ENCODE measurements at regions not wholly inside any gene's neighbourhood (a gene's known extent, or its start where the extent isn't known, plus 50 kb on each side); places are given as distances from the start of the nearest gene placed in this dataset.

- DNase-seq = no peak
Observed at GRCh38 chr5:143554918-143555477, 151.5 kb upstream of the NR3C1 start.

- DNase-seq = no peak
Observed at GRCh38 chr5:143554187-143554717, 150.8 kb upstream of the NR3C1 start.

DNA sequence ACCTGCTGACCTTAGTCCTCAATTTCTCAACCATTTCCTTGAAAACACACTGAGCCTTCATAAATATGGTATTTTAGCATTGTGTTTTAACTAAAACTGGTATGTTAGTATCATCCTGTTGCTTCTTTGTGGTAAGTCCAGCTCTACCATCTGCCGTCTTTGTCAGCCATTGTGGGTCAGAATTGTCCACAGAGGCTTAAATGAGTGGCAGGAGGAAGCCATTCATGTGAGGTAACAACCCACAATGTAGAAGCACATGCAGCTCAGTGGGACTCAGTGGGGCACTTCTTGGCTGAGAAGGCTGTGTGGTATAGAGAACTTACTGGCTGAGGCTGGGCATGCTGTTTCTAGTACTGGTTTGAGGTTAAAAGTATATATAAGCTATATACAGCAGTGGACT, 149.2 kb upstream of the NR3C1 start:
- DNase-seq = no peak

DNA sequence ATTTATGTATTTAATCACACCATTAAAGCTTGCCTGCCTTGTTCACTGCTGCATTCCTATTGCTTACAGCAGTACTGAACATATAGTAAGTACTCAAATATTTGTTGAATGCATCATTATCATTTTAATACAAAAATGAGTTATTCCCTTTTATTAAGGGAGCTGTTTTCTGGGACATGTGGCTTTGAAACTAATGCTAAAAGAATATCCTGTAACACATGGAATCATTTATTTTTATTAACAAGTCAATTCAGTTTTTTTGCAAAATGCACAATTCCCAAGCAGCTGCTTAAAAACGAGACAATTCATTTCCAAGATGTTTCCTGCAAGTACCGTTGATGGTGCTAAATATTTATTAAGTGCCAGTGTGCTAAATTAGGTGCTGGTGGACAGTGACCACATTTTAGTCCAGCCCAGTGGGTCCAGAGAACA, 148.3 kb upstream of the NR3C1 start:
- DNase-seq = no peak

DNA sequence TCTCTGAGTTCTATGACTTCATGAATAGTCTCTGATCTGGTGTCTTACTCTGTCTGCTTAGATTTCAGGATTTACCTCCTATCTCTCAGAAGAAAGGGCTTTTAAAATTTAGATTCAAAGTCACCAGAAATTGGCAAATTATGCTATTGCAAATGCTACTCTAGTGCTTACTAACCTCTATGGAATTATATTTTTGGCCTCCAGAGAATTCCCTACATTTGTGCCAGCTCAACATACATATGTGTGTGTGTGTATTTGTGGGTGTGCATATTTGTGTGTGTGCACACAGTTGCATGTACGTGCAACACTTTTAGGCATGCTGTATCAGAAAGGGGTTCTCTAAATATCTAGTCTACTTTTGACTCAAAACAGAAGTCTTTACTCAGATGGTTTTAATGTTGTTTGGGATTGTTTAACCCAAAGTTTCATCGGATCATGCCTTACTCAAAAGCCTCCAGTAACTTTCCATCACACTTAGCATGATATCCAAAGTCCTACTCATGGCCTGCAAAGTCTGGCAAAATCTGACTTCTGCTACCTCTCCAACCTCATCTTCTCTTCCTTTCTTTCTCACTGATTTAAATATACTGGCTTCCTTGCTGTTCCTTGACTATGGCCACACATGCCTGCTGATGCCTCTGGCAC, 147.6 kb upstream of the NR3C1 start:
- DNase-seq = no peak

- DNase-seq = no peak
Observed at GRCh38 chr5:143547342-143547741, 143.9 kb upstream of the NR3C1 start.

- DNase-seq = no peak
Observed at GRCh38 chr5:143546394-143546793, 142.9 kb upstream of the NR3C1 start.

DNA sequence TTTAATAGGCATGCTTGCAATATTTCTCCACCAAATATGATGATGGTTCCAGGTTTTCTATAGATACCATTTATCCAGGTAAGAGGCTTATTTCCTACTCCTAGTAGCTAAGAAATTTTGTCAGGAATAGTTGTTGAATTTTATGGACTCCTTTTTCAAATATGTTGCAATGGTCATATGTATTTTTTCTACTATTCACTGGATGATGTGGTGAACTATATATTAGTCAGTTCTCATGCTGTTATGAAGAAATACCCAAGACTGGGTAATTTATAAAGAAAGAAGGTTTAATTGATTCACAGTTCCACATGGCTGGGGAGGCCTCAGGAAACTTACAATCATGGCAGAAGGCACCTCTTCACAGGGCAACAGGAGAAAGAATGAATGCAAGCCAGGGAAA, 141.1 kb upstream of the NR3C1 start:
- no peak for DNase-seq

GRCh38 chr5:143543358-143544255, 140.1 kb upstream of the NR3C1 start:
- no peak for DNase-seq

DNA sequence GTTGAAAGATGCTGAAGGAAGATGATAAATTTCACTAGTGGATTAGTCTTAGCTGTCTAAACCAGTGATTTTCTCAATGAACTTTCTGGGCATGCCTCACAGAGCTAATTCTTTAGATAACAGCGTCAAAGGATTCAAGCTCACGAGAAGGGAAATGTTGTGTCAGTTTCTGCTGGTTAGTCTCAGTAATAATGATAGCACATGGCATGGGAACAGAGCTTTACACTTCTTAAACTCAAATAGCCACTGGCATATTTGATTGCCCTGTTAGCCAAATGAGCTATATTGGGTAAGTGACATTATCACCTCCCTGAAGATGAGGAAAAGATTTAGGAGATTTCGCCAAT, 139.3 kb upstream of the NR3C1 start:
- no peak for DNase-seq

- no peak for DNase-seq
Observed at GRCh38 chr5:143541943-143542797, 138.7 kb upstream of the NR3C1 start.

DNA sequence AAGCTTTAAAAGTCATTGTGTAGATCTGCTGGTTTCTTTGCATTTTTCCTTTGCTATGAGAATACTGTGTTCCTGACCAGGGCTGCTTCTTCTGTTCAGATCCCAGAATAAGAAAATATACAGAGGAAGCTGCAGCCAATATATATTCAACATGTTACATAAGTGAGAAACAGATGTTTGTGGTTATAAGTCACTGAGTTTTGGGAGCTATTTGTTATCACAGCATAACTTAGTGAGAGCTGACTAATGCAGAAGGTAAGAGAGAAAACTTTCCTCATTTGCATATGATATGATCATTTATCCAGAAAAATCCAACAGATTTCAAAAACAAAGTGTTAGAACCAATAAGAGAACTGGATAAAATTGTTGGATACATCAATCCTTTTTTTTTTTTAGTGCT, 136.3 kb upstream of the NR3C1 start:
- no peak for DNase-seq

GRCh38 chr5:143537056-143537455, 133.6 kb upstream of the NR3C1 start:
- DNase-seq = no peak

GRCh38 chr5:143536364-143536763, 132.9 kb upstream of the NR3C1 start:
- no peak for DNase-seq

GRCh38 chr5:143534761-143535154, 131.3 kb upstream of the NR3C1 start:
- DNase-seq = no peak

- DNase-seq = no peak
Observed at GRCh38 chr5:143533978-143534760, 130.7 kb upstream of the NR3C1 start.

DNA sequence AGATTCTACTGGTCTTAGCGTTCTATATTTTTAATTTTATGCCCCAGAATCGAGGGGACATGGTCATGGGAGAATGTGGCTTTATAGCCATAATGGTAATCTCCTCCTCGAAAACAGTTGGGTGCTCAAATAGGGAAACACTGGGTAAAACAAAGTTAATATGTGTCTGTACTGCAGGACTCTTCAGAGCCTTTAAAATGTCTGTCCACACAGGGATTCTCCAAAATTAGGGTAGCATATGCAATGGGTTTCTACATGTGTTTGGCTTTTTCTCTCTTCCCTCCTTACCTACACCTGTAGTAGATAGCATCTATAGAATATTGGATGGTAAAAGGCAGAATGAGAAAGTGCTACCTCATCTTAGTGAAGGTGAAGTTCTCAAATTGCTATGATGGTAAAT, 130.0 kb upstream of the NR3C1 start:
- no peak for DNase-seq

DNA sequence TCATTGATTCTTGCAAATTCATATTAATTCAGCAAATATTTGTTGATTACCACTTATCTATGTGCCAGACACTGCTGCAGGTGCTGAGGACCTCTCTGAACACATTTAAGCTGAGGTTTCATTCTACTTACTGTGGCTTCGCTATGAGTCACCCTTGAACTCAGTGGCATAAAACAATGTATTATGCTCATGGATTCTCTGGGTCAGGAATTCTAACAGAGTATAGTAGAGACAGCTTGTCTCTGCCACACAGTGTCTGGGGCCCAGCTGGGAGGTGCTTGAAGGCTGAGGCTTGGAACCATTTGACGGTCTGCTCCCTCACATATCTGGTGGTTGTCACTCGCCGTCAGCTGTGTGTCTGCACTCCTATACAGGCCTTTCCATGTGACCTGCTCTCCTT, 124.3 kb upstream of the NR3C1 start:
- DNase-seq = no peak

DNA sequence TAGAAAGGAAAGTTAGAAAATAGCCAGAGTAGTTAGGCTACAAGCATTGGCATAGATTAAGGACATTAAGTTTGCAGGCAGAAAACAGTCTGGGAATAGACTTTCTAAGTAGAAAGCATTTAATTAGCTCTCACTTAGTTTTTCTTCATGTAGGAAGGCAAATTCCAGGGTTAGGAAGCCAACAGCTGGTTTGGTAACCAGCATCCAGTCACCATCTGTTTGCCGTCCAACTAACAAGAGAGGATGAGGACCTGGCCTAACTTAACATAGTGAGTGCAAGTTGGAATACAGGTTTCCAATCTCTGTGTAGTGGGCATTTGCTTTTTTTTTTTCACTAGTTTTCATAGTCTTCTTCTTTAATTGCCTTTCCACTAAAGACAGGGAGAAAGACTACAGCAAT, 121.7 kb upstream of the NR3C1 start:
- DNase-seq = no peak

GRCh38 chr5:143524338-143524945, 121.0 kb upstream of the NR3C1 start:
- DNase-seq = no peak

DNA sequence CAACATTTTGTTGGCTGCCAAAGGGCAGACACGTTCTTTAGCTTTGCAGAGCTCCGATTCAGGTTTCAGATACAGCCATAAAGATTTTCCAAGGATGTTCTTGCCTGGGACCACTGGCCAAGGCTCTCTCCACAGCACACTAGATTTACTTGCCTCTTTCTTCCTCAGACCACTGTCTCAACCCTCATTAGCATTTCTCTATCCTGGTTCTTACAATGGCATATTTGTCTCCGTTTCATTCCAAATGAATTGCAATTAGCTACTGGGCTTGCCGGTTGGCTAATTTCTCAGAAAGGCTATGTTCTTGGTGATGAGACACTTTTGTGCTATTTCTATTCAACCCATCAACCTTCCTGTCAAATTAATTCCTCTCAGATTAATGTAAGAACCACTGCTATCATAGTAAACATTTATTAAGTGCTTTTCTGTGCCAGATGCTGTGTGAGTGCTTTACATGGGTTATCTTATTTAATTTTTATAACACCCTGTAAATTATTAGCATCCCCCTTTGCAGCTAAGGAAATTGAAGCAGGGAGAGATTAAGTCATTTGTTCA, 118.4 kb upstream of the NR3C1 start:
- no peak for DNase-seq
